Brain microvascular endothelial cell (primary cell): ENCODE measurements at regions not wholly inside any gene's neighbourhood (a gene's known extent, or its start where the extent isn't known, plus 50 kb on each side); places are given as distances from the start of the nearest gene placed in this dataset.

ENCODE experiments used
- DNase-seq: peaks from one replicate; pipeline ENCODE4 v3.0.0-alpha.2; 2020
- H3K27ac ChIP-seq: fragments of 250-450 bp; sonication (Bioruptor Pico); 2 replicates; pipeline ENCODE4 v1.5.1; 2020; ENCODE audit warnings: mild to moderate bottlenecking, moderate library complexity
- H3K27me3 ChIP-seq: fragments of 250-450 bp; sonication (Bioruptor Pico); replicated peaks from 2 replicates; pipeline ENCODE4 v1.5.1; 2020; ENCODE audit warnings: mild to moderate bottlenecking
- H3K36me3 ChIP-seq: fragments of 250-450 bp; sonication (Bioruptor Pico); replicated peaks from 2 replicates; pipeline ENCODE4 v1.5.1; 2020; ENCODE audit warnings: mild to moderate bottlenecking
- H3K4me3 ChIP-seq: 2 replicates; pipeline ENCODE4 v1.5.1; 2011; ENCODE audit warnings: low read depth, mild to moderate bottlenecking, control low read depth, low read length, moderate library complexity
- CTCF ChIP-seq: IDR thresholded peaks from 2 replicates; pipeline ENCODE4 v1.5.1; 2011; ENCODE audit warnings: low read depth, mild to moderate bottlenecking, moderate library complexity, low read length, control low read depth, inconsistent platforms; ENCODE audit errors: missing control alignments
- in situ Hi-C: cut with HindIII; loops from 2 replicates; pipeline ENCODE4 v1.10.0; 2017; ENCODE audit warnings: low sequenced_read_pairs, low pct_ligation_motif_present

- H3K4me3 ChIP-seq = no peak overlapping the region
- no peak for DNase-seq
- in situ Hi-C loops = no loop called here
- H3K27me3 ChIP-seq = no peaks in the 10 kb centered on the region
- H3K27ac ChIP-seq = no peak overlapping the region
- TF ChIP-seq CTCF = no peak
- no peaks in the 10 kb centered on the region for H3K36me3 ChIP-seq
Observed at GRCh38 chr11:45482331-45482730, 183.1 kb downstream of the CHST1 start.

DNA sequence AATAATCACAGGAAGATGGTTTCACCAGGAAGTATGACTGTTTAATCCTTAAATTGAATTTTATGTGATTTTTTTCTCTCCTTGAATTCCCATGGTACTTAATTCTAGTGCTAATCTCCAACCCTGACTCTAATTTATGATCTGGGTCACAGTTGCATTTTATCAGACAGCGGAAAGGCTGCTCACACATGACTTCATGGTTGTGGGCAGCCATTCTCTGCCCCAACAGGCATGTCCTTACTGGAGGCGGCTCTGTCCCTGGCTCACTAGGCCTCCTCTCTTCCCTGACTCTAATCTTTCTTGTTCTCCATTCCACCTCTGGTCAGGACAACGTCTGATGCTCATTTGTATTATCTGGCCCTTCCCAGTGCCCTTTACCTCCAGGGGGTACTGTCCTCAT is 184.4 kb downstream of the CHST1 start:
- in situ Hi-C loops = no loop called here
- Histone ChIP-seq H3K27me3 (no peaks in the 10 kb centered on the region), H3K27ac (no peak overlapping the region), H3K36me3 (no peaks in the 10 kb centered on the region), H3K4me3 (no peak overlapping the region)
- no peak for DNase-seq
- no peak for TF ChIP-seq CTCF

- H3K36me3 ChIP-seq = no peaks in the 10 kb centered on the region
- no peak for TF ChIP-seq CTCF
- DNase-seq = no peak
- in situ Hi-C loops = no loop called here
- no peak overlapping the region for H3K27ac ChIP-seq
- H3K27me3 ChIP-seq = no peaks in the 10 kb centered on the region
- no peak overlapping the region for H3K4me3 ChIP-seq
Observed at GRCh38 chr11:45477588-45477987, 187.8 kb downstream of the CHST1 start.

GRCh38 chr11:45476126-45476525 is 189.3 kb downstream of the CHST1 start:
- TF ChIP-seq CTCF = no peak
- H3K4me3 ChIP-seq = no peak overlapping the region
- H3K36me3 ChIP-seq = no peaks in the 10 kb centered on the region
- no peak for DNase-seq
- in situ Hi-C loops = no loop called here
- H3K27ac ChIP-seq = no peak overlapping the region
- no peaks in the 10 kb centered on the region for H3K27me3 ChIP-seq

DNA sequence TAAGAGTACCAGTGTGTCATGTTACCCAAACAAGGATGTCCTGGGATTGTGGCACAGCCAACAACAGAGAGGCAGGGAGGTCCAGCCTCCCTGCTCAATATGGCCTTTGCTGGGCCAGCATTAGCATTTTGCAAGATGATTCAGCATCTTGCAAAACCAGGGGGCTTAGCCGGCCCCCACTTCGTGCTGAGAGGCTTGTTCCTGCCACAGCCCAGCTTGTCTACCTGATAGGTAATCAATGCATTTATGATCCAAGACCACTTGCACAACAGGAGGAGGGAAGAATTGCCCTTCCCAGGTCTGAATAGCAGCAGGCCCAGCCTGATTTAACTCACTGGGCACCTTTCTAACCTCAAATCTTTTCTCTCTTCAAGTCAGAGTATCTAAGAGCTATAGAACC is 189.0 kb upstream of the SYT13 start:
- in situ Hi-C loops = no loop called here
- H3K27me3 ChIP-seq = no peaks in the 10 kb centered on the region
- no peak overlapping the region for H3K4me3 ChIP-seq
- no peak overlapping the region for H3K27ac ChIP-seq
- no peaks in the 10 kb centered on the region for H3K36me3 ChIP-seq
- DNase-seq = no peak
- no peak for TF ChIP-seq CTCF

- H3K27me3 ChIP-seq = no peaks in the 10 kb centered on the region
- H3K36me3 ChIP-seq = no peaks in the 10 kb centered on the region
- in situ Hi-C loops = no loop called here
- H3K27ac ChIP-seq = no peak overlapping the region
- DNase-seq = no peak
- H3K4me3 ChIP-seq = no peak overlapping the region
- no peak for TF ChIP-seq CTCF
Observed at GRCh38 chr11:45473341-45473895, 187.3 kb upstream of the SYT13 start.
